HL-60 (cell line): ENCODE measurements at regions not wholly inside any gene's neighbourhood (a gene's known extent, or its start where the extent isn't known, plus 50 kb on each side); places are given as distances from the start of the nearest gene placed in this dataset.

Experiments
- GABPA ChIP-seq: IDR thresholded peaks from 2 replicates; pipeline ENCODE4 v1.6.1; 2012; ENCODE audit warnings: low read depth
- TF ChIP-seq, protein P1 (sequence below): IDR thresholded peaks from one replicate; pipeline ENCODE4 v1.5.1; 2011; ENCODE audit warnings: low read length, control low read depth, inconsistent platforms; ENCODE audit not compliant: insufficient read depth

DNA sequence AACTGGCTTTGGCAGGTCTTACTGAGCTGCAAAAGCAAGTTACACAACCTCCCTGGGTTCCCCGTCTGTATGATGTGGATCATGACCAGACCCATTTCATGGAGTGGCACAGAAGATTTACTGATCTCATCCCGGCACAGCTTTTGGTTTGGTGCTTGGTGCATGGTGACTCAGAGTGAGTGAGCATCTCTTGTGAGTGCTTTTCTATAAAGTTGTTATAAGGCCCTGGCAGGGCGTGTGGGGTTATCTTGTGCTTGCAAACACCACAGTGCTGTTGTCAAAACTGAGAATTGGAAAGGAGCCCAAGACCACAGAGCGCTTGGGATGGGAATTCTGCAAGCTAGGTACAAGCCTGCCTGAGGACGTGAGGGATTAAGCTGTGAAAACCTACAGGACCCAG, 425.2 kb downstream of the GADD45G start:
- TF ChIP-seq, protein P1, sequence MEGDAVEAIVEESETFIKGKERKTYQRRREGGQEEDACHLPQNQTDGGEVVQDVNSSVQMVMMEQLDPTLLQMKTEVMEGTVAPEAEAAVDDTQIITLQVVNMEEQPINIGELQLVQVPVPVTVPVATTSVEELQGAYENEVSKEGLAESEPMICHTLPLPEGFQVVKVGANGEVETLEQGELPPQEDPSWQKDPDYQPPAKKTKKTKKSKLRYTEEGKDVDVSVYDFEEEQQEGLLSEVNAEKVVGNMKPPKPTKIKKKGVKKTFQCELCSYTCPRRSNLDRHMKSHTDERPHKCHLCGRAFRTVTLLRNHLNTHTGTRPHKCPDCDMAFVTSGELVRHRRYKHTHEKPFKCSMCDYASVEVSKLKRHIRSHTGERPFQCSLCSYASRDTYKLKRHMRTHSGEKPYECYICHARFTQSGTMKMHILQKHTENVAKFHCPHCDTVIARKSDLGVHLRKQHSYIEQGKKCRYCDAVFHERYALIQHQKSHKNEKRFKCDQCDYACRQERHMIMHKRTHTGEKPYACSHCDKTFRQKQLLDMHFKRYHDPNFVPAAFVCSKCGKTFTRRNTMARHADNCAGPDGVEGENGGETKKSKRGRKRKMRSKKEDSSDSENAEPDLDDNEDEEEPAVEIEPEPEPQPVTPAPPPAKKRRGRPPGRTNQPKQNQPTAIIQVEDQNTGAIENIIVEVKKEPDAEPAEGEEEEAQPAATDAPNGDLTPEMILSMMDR: no peak
- no peak for TF ChIP-seq GABPA
